Thoracic aorta (tissue), 2 donors: ENCODE measurements at regions not wholly inside any gene's neighbourhood (a gene's known extent, or its start where the extent isn't known, plus 50 kb on each side); places are given as distances from the start of the nearest gene placed in this dataset.

Source experiments
- ATAC-seq: fragments of 150-250 bp; one replicate; pipeline ENCODE4 v1.8.0; 2017; ENCODE audit warnings: low read depth; ENCODE audit not compliant: insufficient number of reproducible peaks, low FRiP score
- DNase-seq: peaks from one replicate; pipeline ENCODE4 v3.0.0-alpha.2; 2020; ENCODE audit warnings: low spot score
- H3K27ac ChIP-seq, 2 donors: fragments of 200-600 bp; sonication (generic); 1 replicate in 1 of 2; 2 replicates in 1 of 2; pipeline ENCODE4 v1.5.1; 2016; ENCODE audit warnings: mild to moderate bottlenecking in 2 of 2, moderate library complexity in 2 of 2
- H3K27me3 ChIP-seq: fragments of 200-600 bp; sonication (generic); replicated peaks from 2 replicates; pipeline ENCODE4 v1.6.0; 2016; ENCODE audit warnings: mild to moderate bottlenecking; ENCODE audit not compliant: insufficient read depth
- H3K36me3 ChIP-seq: fragments of 200-600 bp; sonication (generic); one replicate; pipeline ENCODE4 v1.5.1; 2016
- H3K4me1 ChIP-seq, 2 donors: fragments of 200-600 bp; sonication (generic); 1 replicate in 1 of 2; 2 replicates in 1 of 2; pipeline versions ENCODE4 v1.5.1 to v1.6.0; 2016; ENCODE audit warnings: low read depth in 2 of 2, mild to moderate bottlenecking in 1 of 2; ENCODE audit not compliant: control insufficient read depth in 1 of 2
- H3K4me3 ChIP-seq: fragments of 200-600 bp; sonication (generic); 2 replicates; pipeline ENCODE4 v1.5.1; 2016; ENCODE audit warnings: mild to moderate bottlenecking
- H3K9me3 ChIP-seq: fragments of 200-600 bp; sonication (generic); 2 replicates; pipeline ENCODE4 v1.5.1; 2016
- CTCF ChIP-seq: fragments of 200-600 bp; sonication (generic); IDR thresholded peaks from one replicate; pipeline ENCODE4 v1.5.1; 2019; ENCODE audit warnings: antibody characterized with exemption

- ATAC-seq, result no peak
- TF ChIP-seq CTCF, result no peak
- no peaks in the 10 kb centered on the region for H3K4me1 ChIP-seq
These were observed 257.1 kb downstream of the ADAMTS20 start for GRCh38 chr12:43294916-43295315.

GRCh38 chr12:43294147-43294546, 257.9 kb downstream of the ADAMTS20 start:
- H3K36me3 ChIP-seq, result no peaks in the 10 kb centered on the region
- H3K4me3 ChIP-seq, result no peak overlapping the region
- no peaks in the 10 kb centered on the region for H3K27me3 ChIP-seq
- TF ChIP-seq CTCF, result no peak
- H3K27ac ChIP-seq, result no peak overlapping the region
- DNase-seq (no peak), ATAC-seq (no peak)
- H3K9me3 ChIP-seq, result no peaks in the 10 kb centered on the region
- H3K4me1 ChIP-seq, result peaks cover 0 to 6% of the 10 kb centered on the region in 2 donors

More at GRCh38 chr12:43294916-43295315, 257.1 kb downstream of the ADAMTS20 start:
- H3K9me3 ChIP-seq, result no peaks in the 10 kb centered on the region
- no peak overlapping the region for H3K27ac ChIP-seq
- no peaks in the 10 kb centered on the region for H3K27me3 ChIP-seq
- H3K36me3 ChIP-seq, result no peaks in the 10 kb centered on the region
- no peak for DNase-seq
- H3K4me3 ChIP-seq, result no peak overlapping the region

GRCh38 chr12:43293396-43293795, 258.6 kb downstream of the ADAMTS20 start:
- no peak for ATAC-seq

GRCh38 chr12:43292699-43293098, 259.3 kb downstream of the ADAMTS20 start:
- Histone ChIP-seq H3K36me3 (no peaks in the 10 kb centered on the region), H3K4me3 (no peak overlapping the region), H3K9me3 (no peaks in the 10 kb centered on the region), H3K27ac (no peak overlapping the region), H3K27me3 (no peaks in the 10 kb centered on the region), H3K4me1 (peaks cover 0 to 14% of the 10 kb centered on the region in 2 donors)
- DNase-seq, result no peak
- TF ChIP-seq CTCF, result no peak
- no peak for ATAC-seq

More at GRCh38 chr12:43293396-43293795, 258.6 kb downstream of the ADAMTS20 start:
- Histone ChIP-seq H3K9me3 (no peaks in the 10 kb centered on the region), H3K27ac (no peak overlapping the region), H3K4me3 (no peak overlapping the region), H3K36me3 (no peaks in the 10 kb centered on the region), H3K27me3 (no peaks in the 10 kb centered on the region), H3K4me1 (peaks cover 0 to 7% of the 10 kb centered on the region in 2 donors)
- DNase-seq, result no peak
- no peak for TF ChIP-seq CTCF

GRCh38 chr12:43291516-43291915, 260.5 kb downstream of the ADAMTS20 start:
- Histone ChIP-seq H3K4me1 (peaks cover 0 to 20% of the 10 kb centered on the region in 2 donors), H3K36me3 (no peaks in the 10 kb centered on the region), H3K9me3 (no peaks in the 10 kb centered on the region), H3K4me3 (no peak overlapping the region), H3K27me3 (no peaks in the 10 kb centered on the region), H3K27ac (no peak overlapping the region)
- TF ChIP-seq CTCF, result no peak
- ATAC-seq, result no peak
- DNase-seq, result no peak
